Body of pancreas (tissue), 4 donors: ENCODE measurements at regions not wholly inside any gene's neighbourhood (a gene's known extent, or its start where the extent isn't known, plus 50 kb on each side); places are given as distances from the start of the nearest gene placed in this dataset.

Experiments
- CTCF ChIP-seq, 7 experiments: fragments of 450-650 bp in 4 of 7; fragments of 200-600 bp in 3 of 7; sonication (generic) in 3 of 7; IDR thresholded peaks; one replicate each; pipeline ENCODE4 v1.5.1; 2016 to 2019; ENCODE audit warnings: antibody characterized with exemption in 7 of 7
- POLR2A ChIP-seq, 3 donors: fragments of 450-650 bp; IDR thresholded peaks; one replicate each; pipeline ENCODE4 v1.6.1; 2016; ENCODE audit warnings: antibody characterized with exemption in 3 of 3, mild to moderate bottlenecking in 2 of 3

GRCh38 chr5:152202321-152202720 lies 202.8 kb downstream of the NMUR2 start:
- TF ChIP-seq CTCF (IDR thresholded peaks at IDR 0.05) (no peak), POLR2A (IDR thresholded peaks at IDR 0.05) (no peak)
